Stimulated activated effector memory CD8-positive, alpha-beta T cell treated with anti-CD3 and anti-CD28 coated beads, Interleukin-12 subunit alpha, Interleukin-12 subunit beta, amount 100 ng/mL, for 72 hours (primary cell): ENCODE measurements at regions not wholly inside any gene's neighbourhood (a gene's known extent, or its start where the extent isn't known, plus 50 kb on each side); places are given as distances from the start of the nearest gene placed in this dataset.
"Not testable (repeated sequence)": the region's sequence is repeated elsewhere in the genome, so short reads cannot be mapped to it uniquely, and the experiment has no call there.

Source experiments
- ATAC-seq: fragments of 150-1000 bp; cut with Tn5 transposase; 2 replicates; pipeline ENCODE4 v1.10.0; 2021
- DNase-seq, 2 donors: peaks; one replicate each; pipeline ENCODE4 v3.0.0; 2021 to 2022; ENCODE audit warnings: low spot score in 2 of 2
- H3K27ac Mint-ChIP-seq: one replicate; pipeline ENCODE4 v1.8.0; 2022; ENCODE audit warnings: mild to moderate bottlenecking, mixed read lengths
- H3K36me3 Mint-ChIP-seq: one replicate; pipeline ENCODE4 v1.8.0; 2022; ENCODE audit warnings: mild to moderate bottlenecking, mixed read lengths
- H3K4me1 Mint-ChIP-seq: one replicate; pipeline ENCODE4 v1.8.0; 2022; ENCODE audit warnings: mixed read lengths
- H3K4me3 Mint-ChIP-seq: one replicate; pipeline ENCODE4 v1.8.0; 2022; ENCODE audit warnings: mild to moderate bottlenecking, mixed read lengths
- H3K9me3 Mint-ChIP-seq: one replicate; pipeline ENCODE4 v1.8.0; 2022; ENCODE audit warnings: mixed read lengths

- no peak overlapping the region for H3K27ac Mint-ChIP-seq
- no peaks in the 10 kb centered on the region for H3K36me3 Mint-ChIP-seq
- peaks cover 20% of the 10 kb centered on the region for H3K9me3 Mint-ChIP-seq
- ATAC-seq (peak; percentile 8), DNase-seq (no peak)
- H3K4me3 Mint-ChIP-seq: no peak overlapping the region
- H3K4me1 Mint-ChIP-seq: no peaks in the 10 kb centered on the region
These were observed 1293.7 kb downstream of the CNTNAP5 start for GRCh38 chr2:125318740-125319139.

- Mint-ChIP-seq H3K27ac (no peak overlapping the region), H3K4me1 (no peaks in the 10 kb centered on the region), H3K9me3 (peaks cover 33% of the 10 kb centered on the region), H3K4me3 (no peak overlapping the region), H3K36me3 (no peaks in the 10 kb centered on the region)
- ATAC-seq (no peak), DNase-seq (no peak)
These were observed 1299.2 kb downstream of the CNTNAP5 start for GRCh38 chr2:125324273-125324672.

GRCh38 chr2:125330133-125330532 is 1305.0 kb downstream of the CNTNAP5 start:
- DNase-seq: no peak
- Mint-ChIP-seq H3K36me3 (no peaks in the 10 kb centered on the region), H3K9me3 (peaks cover 19% of the 10 kb centered on the region), H3K4me1 (no peaks in the 10 kb centered on the region), H3K27ac (no peak overlapping the region), H3K4me3 (no peak overlapping the region)
- no peak for ATAC-seq

- no peak for ATAC-seq
- no peaks in the 10 kb centered on the region for H3K4me1 Mint-ChIP-seq
- H3K27ac Mint-ChIP-seq: no peak overlapping the region
- H3K9me3 Mint-ChIP-seq: peaks cover 5% of the 10 kb centered on the region
- no peak overlapping the region for H3K4me3 Mint-ChIP-seq
- no peaks in the 10 kb centered on the region for H3K36me3 Mint-ChIP-seq
- DNase-seq: no peak
These were observed 1314.6 kb upstream of the GYPC start for GRCh38 chr2:125341353-125341752.

GRCh38 chr2:125353542-125353941 is 1302.4 kb upstream of the GYPC start:
- not testable (repeated sequence) for H3K27ac Mint-ChIP-seq, H3K36me3 Mint-ChIP-seq, ATAC-seq, H3K4me3 Mint-ChIP-seq, DNase-seq, H3K4me1 Mint-ChIP-seq
- peaks cover 15% of the 10 kb centered on the region for H3K9me3 Mint-ChIP-seq

GRCh38 chr2:125364192-125364983 is 1291.6 kb upstream of the GYPC start:
- no peaks in the 10 kb centered on the region for H3K36me3 Mint-ChIP-seq
- peaks cover 26% of the 10 kb centered on the region for H3K9me3 Mint-ChIP-seq
- ATAC-seq: no peak
- DNase-seq: no peak
- H3K4me1 Mint-ChIP-seq: no peaks in the 10 kb centered on the region
- no peak overlapping the region for H3K27ac Mint-ChIP-seq
- H3K4me3 Mint-ChIP-seq: no peak overlapping the region

- H3K4me1 Mint-ChIP-seq: no peaks in the 10 kb centered on the region
- no peak for ATAC-seq
- H3K4me3 Mint-ChIP-seq: no peak overlapping the region
- no peaks in the 10 kb centered on the region for H3K36me3 Mint-ChIP-seq
- no peak overlapping the region for H3K27ac Mint-ChIP-seq
- H3K9me3 Mint-ChIP-seq: peaks cover 26% of the 10 kb centered on the region
- no peak for DNase-seq
These were observed 1291.0 kb upstream of the GYPC start for GRCh38 chr2:125364984-125365265.

DNA sequence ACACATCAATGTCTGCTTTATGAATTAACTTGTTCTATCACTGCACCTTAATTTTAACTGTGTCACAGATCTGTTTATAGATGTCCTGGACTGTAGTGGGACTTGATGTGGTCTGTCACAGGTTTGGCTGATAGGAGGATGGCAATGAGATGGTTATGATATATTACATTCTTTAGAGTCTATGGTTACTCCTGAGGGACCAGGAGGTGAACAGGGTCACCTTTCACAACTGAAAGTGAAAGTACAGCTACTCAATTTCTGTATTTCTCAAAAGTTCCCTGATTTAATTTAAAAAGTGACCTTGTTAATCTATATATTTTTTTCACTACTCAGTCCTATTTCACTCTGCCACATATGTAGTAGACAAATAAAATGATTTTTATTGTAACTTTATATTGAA is 1284.1 kb upstream of the GYPC start:
- no peaks in the 10 kb centered on the region for H3K36me3 Mint-ChIP-seq
- no peak for DNase-seq
- peaks cover 19% of the 10 kb centered on the region for H3K9me3 Mint-ChIP-seq
- no peak overlapping the region for H3K4me3 Mint-ChIP-seq
- no peak overlapping the region for H3K27ac Mint-ChIP-seq
- no peaks in the 10 kb centered on the region for H3K4me1 Mint-ChIP-seq
- no peak for ATAC-seq

DNA sequence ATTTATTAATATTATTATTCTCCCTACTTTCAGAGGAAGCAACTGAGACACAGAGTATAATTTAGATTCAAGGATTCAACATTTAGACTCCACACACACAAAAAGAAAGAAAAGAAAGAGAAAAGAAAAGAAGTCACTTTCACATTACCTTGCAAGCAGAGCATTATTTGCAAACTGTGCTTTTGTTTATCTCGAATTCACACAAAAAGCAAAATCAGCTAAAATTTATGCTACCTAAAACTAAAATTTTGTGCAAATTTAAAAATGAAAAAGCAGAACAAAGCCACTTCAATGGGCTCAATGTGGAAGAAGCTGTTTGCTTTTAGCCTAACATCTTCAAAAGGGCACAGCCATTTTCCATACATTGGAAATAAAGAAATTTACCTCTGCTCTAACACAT is 1282.7 kb upstream of the GYPC start:
- peaks cover 16% of the 10 kb centered on the region for H3K9me3 Mint-ChIP-seq
- no peaks in the 10 kb centered on the region for H3K4me1 Mint-ChIP-seq
- no peak for DNase-seq
- H3K4me3 Mint-ChIP-seq: no peak overlapping the region
- no peak overlapping the region for H3K27ac Mint-ChIP-seq
- H3K36me3 Mint-ChIP-seq: no peaks in the 10 kb centered on the region
- ATAC-seq: no peak

- Mint-ChIP-seq H3K4me1 (no peaks in the 10 kb centered on the region), H3K4me3 (no peak overlapping the region), H3K36me3 (no peaks in the 10 kb centered on the region), H3K27ac (no peak overlapping the region), H3K9me3 (peaks cover 17% of the 10 kb centered on the region)
- ATAC-seq: no peak
- no peak for DNase-seq
These were observed 1269.9 kb upstream of the GYPC start for GRCh38 chr2:125386074-125386473.

DNA sequence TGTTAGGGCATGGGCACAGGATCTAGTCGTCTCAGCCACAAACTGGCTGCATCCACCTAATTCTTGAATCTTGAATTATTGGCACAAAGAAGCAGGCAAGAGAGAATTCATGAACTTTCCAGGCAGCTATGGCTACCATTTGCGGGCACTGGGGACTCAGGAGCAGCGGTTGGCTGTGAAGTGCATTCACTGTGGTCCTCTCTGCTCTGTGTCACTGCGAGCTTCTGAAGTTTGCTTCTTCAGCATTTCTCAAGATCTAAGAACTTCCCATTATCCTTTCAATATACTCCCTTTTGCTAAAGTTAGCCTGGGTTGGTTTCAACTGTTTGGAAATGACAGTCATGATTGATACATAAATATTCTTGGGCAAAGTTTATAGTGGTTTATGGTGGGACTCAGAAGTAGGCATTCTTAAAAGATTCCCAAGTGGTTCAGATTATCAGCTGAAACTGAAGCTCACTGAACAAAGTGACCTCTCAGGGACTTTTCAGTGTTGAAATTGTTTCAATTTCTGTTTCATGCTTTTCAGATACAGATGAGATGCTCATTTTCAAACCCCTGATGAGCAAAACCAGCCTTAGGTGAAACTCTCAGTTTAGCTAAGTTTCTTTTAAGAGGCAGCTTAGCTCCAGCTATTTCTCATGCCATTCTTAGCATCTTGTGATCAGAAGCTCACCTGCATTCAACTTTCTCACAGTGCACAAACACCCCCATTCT is 1258.3 kb upstream of the GYPC start:
- no peak for DNase-seq
- Mint-ChIP-seq H3K27ac (no peak overlapping the region), H3K36me3 (no peaks in the 10 kb centered on the region), H3K4me3 (no peak overlapping the region), H3K9me3 (peaks cover 5% of the 10 kb centered on the region), H3K4me1 (no peaks in the 10 kb centered on the region)
- no peak for ATAC-seq

- ATAC-seq: no peak
- no peak overlapping the region for H3K27ac Mint-ChIP-seq
- H3K4me3 Mint-ChIP-seq: no peak overlapping the region
- DNase-seq: no peak
- H3K9me3 Mint-ChIP-seq: peaks cover 7% of the 10 kb centered on the region
- H3K4me1 Mint-ChIP-seq: no peaks in the 10 kb centered on the region
- H3K36me3 Mint-ChIP-seq: no peaks in the 10 kb centered on the region
These were observed 1257.0 kb upstream of the GYPC start for GRCh38 chr2:125398738-125399524.

DNA sequence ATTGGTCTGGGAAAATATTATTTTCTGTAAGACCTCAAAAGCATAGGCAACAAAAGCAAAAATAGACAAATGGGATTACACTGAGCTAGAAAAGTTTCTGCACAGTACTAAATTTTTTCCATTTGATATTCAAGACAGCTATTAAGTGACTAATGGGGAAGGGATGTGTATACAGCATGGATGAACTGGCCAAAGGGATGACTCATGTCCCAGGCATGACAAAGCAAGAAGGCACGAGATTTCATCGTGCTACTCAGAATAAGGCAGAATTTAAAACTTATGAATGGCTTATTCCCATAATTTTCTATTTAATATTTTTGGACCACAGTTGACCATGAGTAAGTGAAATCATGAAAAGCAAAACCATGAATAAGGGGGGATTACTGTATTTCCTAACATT is 1250.1 kb upstream of the GYPC start:
- DNase-seq: no peak

DNA sequence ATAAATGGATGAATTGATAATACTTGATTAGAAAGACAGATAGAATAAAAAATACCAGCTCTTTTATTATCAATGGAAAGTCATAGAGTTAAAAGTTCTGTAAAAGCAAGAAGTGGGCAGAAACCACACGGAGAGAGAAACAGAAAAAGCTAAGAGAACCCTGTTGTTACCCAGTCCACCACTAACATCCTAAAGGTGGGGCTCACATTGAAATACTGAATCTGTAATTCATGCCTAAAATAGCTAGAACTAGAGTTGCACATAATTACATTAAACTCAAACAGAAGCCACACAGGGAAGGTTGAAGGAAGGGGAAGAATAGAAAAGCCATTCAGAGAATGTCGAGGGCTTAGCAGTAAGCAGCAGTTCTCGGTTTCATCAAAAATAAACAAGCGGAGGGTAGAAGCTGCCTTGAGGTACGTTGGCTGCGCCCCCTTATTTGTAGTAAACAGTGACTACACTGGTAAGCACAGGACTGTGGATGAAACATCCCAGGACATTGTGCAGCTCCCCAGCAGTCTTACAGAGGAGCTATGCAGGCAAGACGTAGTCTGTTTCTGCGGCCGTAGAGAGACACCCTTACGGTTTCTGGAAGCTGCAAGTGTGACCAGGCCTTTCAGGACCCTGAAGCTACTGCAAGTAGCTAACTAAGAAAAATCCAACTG is 1247.0 kb upstream of the GYPC start:
- Mint-ChIP-seq H3K36me3 (no peaks in the 10 kb centered on the region), H3K9me3 (peaks cover 7% of the 10 kb centered on the region), H3K4me3 (no peak overlapping the region), H3K27ac (no peak overlapping the region), H3K4me1 (no peaks in the 10 kb centered on the region)
- no peak for ATAC-seq
- no peak for DNase-seq

More for the DNA sequence above, 1250.1 kb upstream of the GYPC start:
- Mint-ChIP-seq H3K4me3 (no peak overlapping the region), H3K4me1 (no peaks in the 10 kb centered on the region), H3K27ac (no peak overlapping the region), H3K9me3 (peaks cover 9% of the 10 kb centered on the region), H3K36me3 (no peaks in the 10 kb centered on the region)
- ATAC-seq: no peak

GRCh38 chr2:125418483-125418882 is 1237.5 kb upstream of the GYPC start:
- no peaks in the 10 kb centered on the region for H3K36me3 Mint-ChIP-seq
- no peak overlapping the region for H3K4me3 Mint-ChIP-seq
- no peak for DNase-seq
- ATAC-seq: no peak
- no peak overlapping the region for H3K27ac Mint-ChIP-seq
- H3K9me3 Mint-ChIP-seq: peaks cover 11% of the 10 kb centered on the region
- no peaks in the 10 kb centered on the region for H3K4me1 Mint-ChIP-seq
